K562 (cell line): ENCODE measurements at regions not wholly inside any gene's neighbourhood (a gene's known extent, or its start where the extent isn't known, plus 50 kb on each side); places are given as distances from the start of the nearest gene placed in this dataset.

ENCODE experiments used
- ATAC-seq: fragments of 200-7000 bp; cut with Tn5 transposase; 3 replicates; pipeline ENCODE4 v1.9.1; 2020; ENCODE audit warnings: moderate library complexity
- BruUV-seq: library from RNA; stranded (reverse); fragments of 400-500 nt; replicated peaks from 2 replicates; lab custom pipeline; 2021; lab: Mats Ljungman, UMichigan
- CTCF ChIA-PET: fragments of 300-600 bp; formaldehyde crosslinking; extraction: SDS; loops from one replicate; lab custom pipeline; 2021; ENCODE audit warnings: low intra/inter-chr PET ratio; lab: Yijun Ruan, JAX
- POLR2A ChIA-PET: fragments of 300-600, 350-650 bp; sonication (Branson Sonifier 250); formaldehyde crosslinking; extraction: SDS; loops from one replicate; lab custom pipeline; 2021; ENCODE audit warnings: antibody characterized with exemption, inconsistent platforms; lab: Yijun Ruan, JAX
- DNase-seq, 4 experiments: peaks; one replicate each; pipeline versions ENCODE4 v3.0.0 to v3.0.0-alpha.2; 2011 to 2018; ENCODE audit warnings: low spot score in 3 of 4, mixed read lengths in 3 of 4; ENCODE audit errors: extremely low read depth in 1 of 4
- FAIRE-seq: peaks from 2 replicates; lab custom pipeline; 2011; peaks lifted over from hg19 to GRCh38; lab: Jason Lieb, UNC
- H2AFZ ChIP-seq: 2 replicates; pipeline ENCODE4 v1.6.0; 2011; ENCODE audit warnings: low read depth, low read length, control low read depth, inconsistent platforms
- H3K27ac ChIP-seq: fragments of 200-600 bp; 3 replicates; pipeline ENCODE4 v1.8.0; 2011; ENCODE audit warnings: low read depth, mild to moderate bottlenecking, control low read depth, inconsistent platforms, low read length, moderate library complexity, mixed read lengths; ENCODE audit errors: extremely low read depth
- H3K27me3 ChIP-seq, 2 experiments: fragments of 300-600 bp in 1 of 2; 2 replicates in 1 of 2; 3 replicates in 1 of 2; pipeline versions ENCODE4 v1.6.0 to v1.8.0; 2011; ENCODE audit warnings: inconsistent platforms in 2 of 2, low read length in 2 of 2, mild to moderate bottlenecking in 1 of 2, mixed read lengths in 1 of 2, moderate library complexity in 1 of 2; ENCODE audit not compliant: control insufficient read depth in 2 of 2, insufficient read depth in 2 of 2
- H3K36me3 ChIP-seq: fragments of 300-600 bp; 3 replicates; pipeline ENCODE4 v1.8.0; 2011; ENCODE audit warnings: mild to moderate bottlenecking, low read length, inconsistent platforms; ENCODE audit not compliant: control insufficient read depth, insufficient read depth
- H3K4me1 ChIP-seq, 2 experiments: fragments of 200-600 bp in 1 of 2; replicated peaks in 1 of 2; 2 replicates in 1 of 2; 3 replicates in 1 of 2; pipeline versions ENCODE4 v1.5.1 to v1.8.0; 2011; ENCODE audit warnings: inconsistent platforms in 2 of 2, low read length in 2 of 2, mild to moderate bottlenecking in 1 of 2, mixed read lengths in 1 of 2, moderate library complexity in 1 of 2; ENCODE audit not compliant: control insufficient read depth in 2 of 2, insufficient read depth in 2 of 2
- H3K4me2 ChIP-seq: 2 replicates; pipeline ENCODE4 v1.6.1; 2011; ENCODE audit warnings: low read length, control low read depth, inconsistent platforms, mixed read lengths; ENCODE audit not compliant: insufficient read depth
- H3K4me3 ChIP-seq: fragments of 200-600 bp; sonication (generic), shearing (Covaris generic); 2 replicates; pipeline ENCODE4 v1.5.1; 2016; ENCODE audit warnings: control low read depth, inconsistent platforms
- H3K79me2 ChIP-seq: fragments of 200-600 bp; 3 replicates; pipeline ENCODE4 v1.8.0; 2011; ENCODE audit warnings: low read length, inconsistent platforms; ENCODE audit not compliant: control insufficient read depth, insufficient read depth
- H3K9ac ChIP-seq, 2 experiments: 2 replicates each; pipeline versions ENCODE4 v1.6.0 to v1.6.1; 2011; ENCODE audit warnings: low read depth in 2 of 2, low read length in 2 of 2, control low read depth in 1 of 2, inconsistent platforms in 1 of 2, mild to moderate bottlenecking in 1 of 2, mixed read lengths in 1 of 2; ENCODE audit not compliant: insufficient read depth in 1 of 2
- H3K9me1 ChIP-seq: one replicate; pipeline ENCODE4 v1.6.0; 2011; ENCODE audit warnings: inconsistent platforms, mild to moderate bottlenecking, low read length, moderate library complexity; ENCODE audit not compliant: control insufficient read depth, insufficient read depth
- H3K9me3 ChIP-seq: replicated peaks from 2 replicates; pipeline ENCODE4 v1.5.1; 2011; ENCODE audit warnings: low read depth, low read length, inconsistent platforms; ENCODE audit not compliant: control insufficient read depth, insufficient read depth
- H4K20me1 ChIP-seq: replicated peaks from 2 replicates; pipeline ENCODE4 v1.6.1; 2011; ENCODE audit warnings: low read length, inconsistent platforms, mixed read lengths; ENCODE audit not compliant: control insufficient read depth, insufficient read depth
- BCL6 ChIP-seq: fragments of 250-450 bp; sonication (Bioruptor Pico); IDR thresholded peaks from 2 replicates; pipeline ENCODE4 v1.4.0; 2020
- CBFB ChIP-seq: sonication (generic); formaldehyde crosslinking; IDR thresholded peaks from 2 replicates; pipeline ENCODE4 v1.4.0; 2020; ENCODE audit warnings: mild to moderate bottlenecking, missing genetic modification reagents
- CCAR2 ChIP-seq: fragments of 200-400 bp; formaldehyde crosslinking; IDR thresholded peaks from 2 replicates; pipeline ENCODE4 v1.6.1; 2017; ENCODE audit warnings: mild to moderate bottlenecking, low read depth, low read length
- ELF2 ChIP-seq: fragments of 250-450 bp; sonication (Bioruptor Pico); IDR thresholded peaks from 2 replicates; pipeline ENCODE4 v1.5.0; 2021; ENCODE audit warnings: mild to moderate bottlenecking
- HSF4 ChIP-seq: fragments of 250-450 bp; sonication (Bioruptor Pico); IDR thresholded peaks from 2 replicates; pipeline ENCODE4 v2.1.2; 2022; ENCODE audit warnings: mild to moderate bottlenecking, moderate library complexity, borderline replicate concordance
- JUNB ChIP-seq: fragments of 450-650 bp; formaldehyde crosslinking; conservative IDR thresholded peaks from 2 replicates; pipeline ENCODE4 v1.4.0; 2020; ENCODE audit warnings: mild to moderate bottlenecking
- MAFG ChIP-seq: fragments of 450-650 bp; conservative IDR thresholded peaks from 2 replicates; pipeline ENCODE4 v1.6.1; 2016; ENCODE audit warnings: missing genetic modification characterization, missing compliant biosample characterization
- SIN3B ChIP-seq: fragments of 450-650 bp; IDR thresholded peaks from 2 replicates; pipeline ENCODE4 v1.6.1; 2017; ENCODE audit warnings: low read depth, mild to moderate bottlenecking, moderate library complexity
- SIX5 ChIP-seq, 2 experiments: IDR thresholded peaks; 2 replicates each; pipeline ENCODE4 v1.6.1; 2011; ENCODE audit warnings: low read length in 2 of 2, borderline replicate concordance in 1 of 2, low read depth in 1 of 2, mild to moderate bottlenecking in 1 of 2, moderate library complexity in 1 of 2; ENCODE audit not compliant: insufficient read depth in 1 of 2
- SP1 ChIP-seq: sonication (generic); formaldehyde crosslinking; IDR thresholded peaks from 2 replicates; pipeline ENCODE4 v1.8.1; 2022; ENCODE audit warnings: mild to moderate bottlenecking, missing genetic modification reagents
- STAT5A ChIP-seq: IDR thresholded peaks from 2 replicates; pipeline ENCODE4 v1.6.1; 2012; ENCODE audit warnings: low read length, inconsistent platforms, borderline replicate concordance
- TARDBP ChIP-seq: fragments of 450-650 bp; IDR thresholded peaks from 2 replicates; pipeline ENCODE4 v1.6.1; 2016
- ZNF583 ChIP-seq: fragments of 250-450 bp; sonication (Bioruptor Pico); IDR thresholded peaks from 2 replicates; pipeline ENCODE4 v1.4.0; 2020
- WGBS: fragments of 100-300 bp; shearing (Covaris generic); methylation state at CpG from one replicate; pipeline ENCODE4 v1.1.6; 2016; ENCODE audit warnings: low coverage, mixed read lengths; ENCODE audit not compliant: insufficient coverage; ENCODE audit errors: missing lambda C conversion rate; 5-methylcytosine and 5-hydroxymethylcytosine counted together
- in situ Hi-C: fragments of 300-500 bp; cut with MboI; formaldehyde crosslinking; loops from 4 replicates; pipeline ENCODE4 v1.15.0; 2018; ENCODE audit warnings: inconsistent platforms, mixed read lengths
- intact Hi-C: fragments of 100-400 bp; cut with micrococcal nuclease; formaldehyde crosslinking; loops from 2 replicates; pipeline ENCODE4 v1.14.2; 2022
- TF ChIP-seq, protein P1 (sequence below): fragments of 250-450 bp; sonication (Bioruptor Pico); IDR thresholded peaks from 2 replicates; pipeline ENCODE4 v1.5.0; 2021; ENCODE audit warnings: mild to moderate bottlenecking, borderline replicate concordance
- TF ChIP-seq, protein P2 (sequence below): fragments of 250-450 bp; sonication (Bioruptor Pico); IDR thresholded peaks from 2 replicates; pipeline ENCODE4 v1.8.0; 2022; ENCODE audit warnings: inconsistent platforms
- TF ChIP-seq, protein P3 (sequence below): IDR thresholded peaks from 2 replicates; pipeline ENCODE4 v1.6.1; 2011; ENCODE audit not compliant: insufficient read length; ENCODE audit errors: extremely low read depth
- TF ChIP-seq, protein P4 (sequence below), 2 experiments: fragments of 450-650 bp in 1 of 2; sonication (generic) in 1 of 2; formaldehyde crosslinking in 1 of 2; IDR thresholded peaks in 1 of 2; conservative IDR thresholded peaks in 1 of 2; 2 replicates each; pipeline versions ENCODE4 v1.6.1 to v1.8.1; 2016 to 2023; ENCODE audit warnings: mild to moderate bottlenecking in 2 of 2, moderate library complexity in 2 of 2, inconsistent platforms in 1 of 2, missing genetic modification reagents in 1 of 2

DNA sequence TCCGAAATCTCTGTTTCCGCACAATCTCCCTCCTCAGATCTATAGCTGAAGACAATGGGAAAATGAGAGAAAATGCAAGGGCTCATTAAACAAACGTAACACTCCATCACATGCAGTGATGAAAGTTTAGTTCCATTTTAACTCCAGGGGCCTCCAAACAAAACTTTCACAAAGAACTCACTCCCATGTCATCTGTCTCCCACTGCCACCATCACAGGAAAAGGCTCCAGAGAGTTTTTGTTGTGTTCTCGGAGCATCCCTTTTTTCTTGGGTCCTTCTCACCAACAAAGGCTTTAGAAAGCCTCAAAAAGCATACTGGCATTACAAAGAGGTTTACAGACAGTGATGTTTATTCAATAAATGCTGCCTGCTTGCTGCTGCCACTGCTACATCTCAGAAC lies 339.6 kb downstream of the TPBG start (continued):
- TF ChIP-seq, protein P1, sequence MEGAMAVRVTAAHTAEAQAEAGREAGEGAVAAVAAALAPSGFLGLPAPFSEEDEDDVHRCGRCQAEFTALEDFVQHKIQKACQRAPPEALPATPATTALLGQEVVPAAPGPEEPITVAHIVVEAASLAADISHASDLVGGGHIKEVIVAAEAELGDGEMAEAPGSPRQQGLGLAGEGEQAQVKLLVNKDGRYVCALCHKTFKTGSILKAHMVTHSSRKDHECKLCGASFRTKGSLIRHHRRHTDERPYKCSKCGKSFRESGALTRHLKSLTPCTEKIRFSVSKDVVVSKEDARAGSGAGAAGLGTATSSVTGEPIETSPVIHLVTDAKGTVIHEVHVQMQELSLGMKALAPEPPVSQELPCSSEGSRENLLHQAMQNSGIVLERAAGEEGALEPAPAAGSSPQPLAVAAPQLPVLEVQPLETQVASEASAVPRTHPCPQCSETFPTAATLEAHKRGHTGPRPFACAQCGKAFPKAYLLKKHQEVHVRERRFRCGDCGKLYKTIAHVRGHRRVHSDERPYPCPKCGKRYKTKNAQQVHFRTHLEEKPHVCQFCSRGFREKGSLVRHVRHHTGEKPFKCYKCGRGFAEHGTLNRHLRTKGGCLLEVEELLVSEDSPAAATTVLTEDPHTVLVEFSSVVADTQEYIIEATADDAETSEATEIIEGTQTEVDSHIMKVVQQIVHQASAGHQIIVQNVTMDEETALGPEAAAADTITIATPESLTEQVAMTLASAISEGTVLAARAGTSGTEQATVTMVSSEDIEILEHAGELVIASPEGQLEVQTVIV (CRISPR knock-in tag) = no peak

DNA sequence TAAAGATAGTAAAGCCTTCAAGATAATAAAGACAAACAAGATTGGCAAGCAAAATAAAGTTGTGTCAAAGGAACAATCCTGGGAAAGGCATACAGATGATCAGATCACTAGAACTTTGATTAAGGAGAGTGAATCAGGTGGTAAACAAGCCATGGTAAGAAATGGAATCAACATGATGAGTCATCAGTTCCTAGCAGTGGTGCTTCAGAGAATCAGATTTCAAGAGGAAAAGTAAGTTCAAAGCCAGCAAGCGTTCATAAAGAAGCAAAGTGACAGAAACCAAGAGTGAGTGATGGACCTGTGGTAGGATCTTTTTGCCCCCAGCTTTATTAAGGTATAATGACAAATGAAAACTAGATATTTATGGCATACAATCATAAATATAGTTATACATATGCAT lies 340.4 kb downstream of the TPBG start:
- intact Hi-C loops (no loop called here), in situ Hi-C loops (no loop called here)
- H3K9me1 ChIP-seq = no peaks in the 10 kb centered on the region
- no peaks in the 10 kb centered on the region for H3K36me3 ChIP-seq
- no peaks in the 10 kb centered on the region for H3K79me2 ChIP-seq
- H3K4me1 ChIP-seq = no peaks in the 10 kb centered on the region
- no peaks in the 10 kb centered on the region for H3K9me3 ChIP-seq
- ChIA-PET POLR2A (no interaction called here), CTCF (no interaction called here)
- no peak overlapping the region for H3K27ac ChIP-seq
- H2AFZ ChIP-seq = no peak overlapping the region
- no peak overlapping the region for H3K4me3 ChIP-seq
- BruUV-seq = no TSS peak
- WGBS = 0% methylated on average over 1 of the region's 1 CpG
- no peak overlapping the region for H3K9ac ChIP-seq
- DNase-seq (peak in 1 of 4 experiments; percentile 8), FAIRE-seq (no peak), ATAC-seq (no peak)
- no peaks in the 10 kb centered on the region for H4K20me1 ChIP-seq
- H3K27me3 ChIP-seq = no peaks in the 10 kb centered on the region
- H3K4me2 ChIP-seq = no peak overlapping the region
- TF ChIP-seq, protein P2, sequence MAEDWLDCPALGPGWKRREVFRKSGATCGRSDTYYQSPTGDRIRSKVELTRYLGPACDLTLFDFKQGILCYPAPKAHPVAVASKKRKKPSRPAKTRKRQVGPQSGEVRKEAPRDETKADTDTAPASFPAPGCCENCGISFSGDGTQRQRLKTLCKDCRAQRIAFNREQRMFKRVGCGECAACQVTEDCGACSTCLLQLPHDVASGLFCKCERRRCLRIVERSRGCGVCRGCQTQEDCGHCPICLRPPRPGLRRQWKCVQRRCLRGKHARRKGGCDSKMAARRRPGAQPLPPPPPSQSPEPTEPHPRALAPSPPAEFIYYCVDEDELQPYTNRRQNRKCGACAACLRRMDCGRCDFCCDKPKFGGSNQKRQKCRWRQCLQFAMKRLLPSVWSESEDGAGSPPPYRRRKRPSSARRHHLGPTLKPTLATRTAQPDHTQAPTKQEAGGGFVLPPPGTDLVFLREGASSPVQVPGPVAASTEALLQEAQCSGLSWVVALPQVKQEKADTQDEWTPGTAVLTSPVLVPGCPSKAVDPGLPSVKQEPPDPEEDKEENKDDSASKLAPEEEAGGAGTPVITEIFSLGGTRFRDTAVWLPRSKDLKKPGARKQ (CRISPR knock-in tag) = no peak
- TF ChIP-seq SIX5 (IDR thresholded peaks at IDR 0.05; ENCODE audit: borderline replicate concordance in 1 of 2, insufficient read depth in 1 of 2, low read depth in 1 of 2, low read length in 2 of 2) = no peak
- TF ChIP-seq CCAR2 = no peak
- TF ChIP-seq SP1 (CRISPR knock-in tag) = no peak
- no peak for TF ChIP-seq STAT5A
- peak; percentile 97 for TF ChIP-seq MAFG (tag)
- TF ChIP-seq, protein P3, sequence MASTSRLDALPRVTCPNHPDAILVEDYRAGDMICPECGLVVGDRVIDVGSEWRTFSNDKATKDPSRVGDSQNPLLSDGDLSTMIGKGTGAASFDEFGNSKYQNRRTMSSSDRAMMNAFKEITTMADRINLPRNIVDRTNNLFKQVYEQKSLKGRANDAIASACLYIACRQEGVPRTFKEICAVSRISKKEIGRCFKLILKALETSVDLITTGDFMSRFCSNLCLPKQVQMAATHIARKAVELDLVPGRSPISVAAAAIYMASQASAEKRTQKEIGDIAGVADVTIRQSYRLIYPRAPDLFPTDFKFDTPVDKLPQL = no peak
- no peak for TF ChIP-seq ZNF583 (CRISPR knock-in tag)
- no peak for TF ChIP-seq SIN3B
- no peak for TF ChIP-seq TARDBP
- no peak for TF ChIP-seq BCL6 (CRISPR knock-in tag)
- TF ChIP-seq, protein P4, sequence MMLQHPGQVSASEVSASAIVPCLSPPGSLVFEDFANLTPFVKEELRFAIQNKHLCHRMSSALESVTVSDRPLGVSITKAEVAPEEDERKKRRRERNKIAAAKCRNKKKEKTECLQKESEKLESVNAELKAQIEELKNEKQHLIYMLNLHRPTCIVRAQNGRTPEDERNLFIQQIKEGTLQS (IDR thresholded peaks at IDR 0.05) = peak; percentile 84
- TF ChIP-seq, protein P4 (CRISPR knock-in tag; conservative IDR thresholded peaks at IDR 0.05) = no peak
- peak; percentile 69; the same call in 1 of the 2 replicates for TF ChIP-seq JUNB (CRISPR knock-in tag)
- no peak for TF ChIP-seq CBFB (CRISPR knock-in tag)
- TF ChIP-seq HSF4 (CRISPR knock-in tag) = no peak
- no peak for TF ChIP-seq ELF2 (CRISPR knock-in tag)
